Activated naive CD8-positive, alpha-beta T cell treated with anti-CD3 and anti-CD28 coated beads for 36 hours (primary cell): ENCODE measurements at regions not wholly inside any gene's neighbourhood (a gene's known extent, or its start where the extent isn't known, plus 50 kb on each side); places are given as distances from the start of the nearest gene placed in this dataset.
"Not testable (repeated sequence)": the region's sequence is repeated elsewhere in the genome, so short reads cannot be mapped to it uniquely, and the experiment has no call there.

Experiments
- DNase-seq: peaks from one replicate; pipeline ENCODE4 v3.0.0; 2021
- H3K27ac Mint-ChIP-seq: one replicate; pipeline ENCODE4 v1.8.0; 2022; ENCODE audit warnings: mild to moderate bottlenecking, moderate library complexity, mixed read lengths
- H3K27me3 Mint-ChIP-seq: one replicate; pipeline ENCODE4 v1.8.0; 2022; ENCODE audit warnings: mild to moderate bottlenecking, mixed read lengths
- H3K36me3 Mint-ChIP-seq: one replicate; pipeline ENCODE4 v1.8.0; 2021; ENCODE audit warnings: mild to moderate bottlenecking, mixed read lengths
- H3K4me1 Mint-ChIP-seq: one replicate; pipeline ENCODE4 v1.8.0; 2021; ENCODE audit warnings: mixed read lengths
- H3K4me3 Mint-ChIP-seq: one replicate; pipeline ENCODE4 v1.8.0; 2022; ENCODE audit warnings: mild to moderate bottlenecking, moderate library complexity, mixed read lengths
- H3K9me3 Mint-ChIP-seq: one replicate; pipeline ENCODE4 v1.8.0; 2022; ENCODE audit warnings: mixed read lengths

- Mint-ChIP-seq H3K27me3 (no peaks in the 10 kb centered on the region), H3K36me3 (no peaks in the 10 kb centered on the region), H3K4me1 (no peaks in the 10 kb centered on the region), H3K4me3 (no peak overlapping the region), H3K27ac (no peak overlapping the region), H3K9me3 (peaks cover 5% of the 10 kb centered on the region)
- DNase-seq, result no peak
These were observed 479.4 kb upstream of the TMEM132C start for GRCh38 chr12:127787544-127787943.

GRCh38 chr12:127790376-127790775 lies 476.6 kb upstream of the TMEM132C start:
- H3K9me3 Mint-ChIP-seq, result peaks cover 5% of the 10 kb centered on the region
- no peak for DNase-seq
- no peaks in the 10 kb centered on the region for H3K27me3 Mint-ChIP-seq
- H3K4me1 Mint-ChIP-seq, result no peaks in the 10 kb centered on the region
- no peak overlapping the region for H3K4me3 Mint-ChIP-seq
- no peak overlapping the region for H3K27ac Mint-ChIP-seq
- H3K36me3 Mint-ChIP-seq, result no peaks in the 10 kb centered on the region

DNA sequence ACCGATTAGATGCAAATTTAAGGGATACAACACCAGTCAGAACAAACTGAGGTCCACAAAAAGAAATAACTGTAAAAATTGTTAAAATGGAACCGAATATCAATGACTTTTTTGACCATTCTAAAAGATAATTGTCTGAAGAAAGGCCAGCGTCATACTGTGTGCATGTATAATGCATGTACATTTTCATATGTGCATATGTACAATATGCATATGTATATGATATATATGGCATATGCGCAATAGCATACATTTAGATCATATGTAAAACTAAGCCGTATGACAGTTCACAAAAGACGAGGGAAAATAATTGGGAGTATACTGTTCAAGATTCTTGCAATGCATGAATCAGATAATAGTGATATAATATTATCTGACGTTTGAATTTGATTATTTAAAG lies 475.8 kb upstream of the TMEM132C start:
- H3K36me3 Mint-ChIP-seq, result no peaks in the 10 kb centered on the region
- H3K9me3 Mint-ChIP-seq, result peaks cover 5% of the 10 kb centered on the region
- H3K4me3 Mint-ChIP-seq, result no peak overlapping the region
- DNase-seq, result no peak
- H3K27ac Mint-ChIP-seq, result no peak overlapping the region
- no peaks in the 10 kb centered on the region for H3K27me3 Mint-ChIP-seq
- no peaks in the 10 kb centered on the region for H3K4me1 Mint-ChIP-seq

DNA sequence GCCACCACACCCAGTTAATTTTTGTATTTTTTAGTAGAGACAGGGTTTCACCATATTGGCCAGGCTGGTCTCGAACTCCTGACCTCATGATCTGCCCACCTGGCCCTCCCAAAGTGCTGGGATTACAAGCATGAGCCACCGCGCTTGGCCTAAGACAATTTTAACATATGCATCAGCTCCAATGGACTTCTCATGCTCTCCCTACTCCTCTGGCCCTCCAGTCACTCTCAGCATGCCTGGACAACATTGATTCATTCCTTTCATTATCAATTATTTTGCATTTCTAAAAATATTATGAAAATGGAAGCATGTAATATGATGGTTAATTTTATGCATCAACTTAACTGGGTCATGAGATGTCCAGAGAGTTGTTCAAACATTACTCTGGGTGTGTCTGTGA lies 469.1 kb upstream of the TMEM132C start:
- H3K9me3 Mint-ChIP-seq, result peaks cover 2% of the 10 kb centered on the region
- no peaks in the 10 kb centered on the region for H3K4me1 Mint-ChIP-seq
- H3K36me3 Mint-ChIP-seq, result no peaks in the 10 kb centered on the region
- no peak overlapping the region for H3K4me3 Mint-ChIP-seq
- no peak for DNase-seq
- no peak overlapping the region for H3K27ac Mint-ChIP-seq
- H3K27me3 Mint-ChIP-seq, result no peaks in the 10 kb centered on the region

DNA sequence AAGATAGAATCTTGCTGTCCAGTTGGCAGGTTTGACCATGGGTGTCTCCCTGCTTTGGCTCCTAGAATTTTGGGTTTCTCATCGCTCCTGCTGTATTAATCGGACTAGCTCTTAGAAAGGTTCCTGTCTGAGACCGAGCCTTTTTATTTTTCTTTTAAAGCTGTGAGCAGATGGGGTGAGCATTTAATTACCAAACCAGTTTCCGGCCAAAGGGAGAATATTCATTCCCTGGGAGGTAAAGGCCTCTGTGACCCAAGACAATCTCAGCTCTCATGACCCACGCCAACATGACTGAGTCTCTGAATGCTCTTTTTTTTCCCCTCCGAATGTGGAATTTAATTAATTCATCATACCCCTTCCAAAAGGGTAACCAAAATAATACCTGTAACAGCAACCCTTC lies 464.7 kb upstream of the TMEM132C start:
- H3K27ac Mint-ChIP-seq, result no peak overlapping the region
- H3K4me1 Mint-ChIP-seq, result no peaks in the 10 kb centered on the region
- no peak overlapping the region for H3K4me3 Mint-ChIP-seq
- peaks cover 2% of the 10 kb centered on the region for H3K9me3 Mint-ChIP-seq
- no peak for DNase-seq
- no peaks in the 10 kb centered on the region for H3K36me3 Mint-ChIP-seq
- H3K27me3 Mint-ChIP-seq, result no peaks in the 10 kb centered on the region

GRCh38 chr12:127803545-127803944 lies 463.4 kb upstream of the TMEM132C start:
- no peaks in the 10 kb centered on the region for H3K27me3 Mint-ChIP-seq
- peaks cover 2% of the 10 kb centered on the region for H3K9me3 Mint-ChIP-seq
- H3K36me3 Mint-ChIP-seq, result no peaks in the 10 kb centered on the region
- H3K27ac Mint-ChIP-seq, result no peak overlapping the region
- no peaks in the 10 kb centered on the region for H3K4me1 Mint-ChIP-seq
- DNase-seq, result no peak
- no peak overlapping the region for H3K4me3 Mint-ChIP-seq

DNA sequence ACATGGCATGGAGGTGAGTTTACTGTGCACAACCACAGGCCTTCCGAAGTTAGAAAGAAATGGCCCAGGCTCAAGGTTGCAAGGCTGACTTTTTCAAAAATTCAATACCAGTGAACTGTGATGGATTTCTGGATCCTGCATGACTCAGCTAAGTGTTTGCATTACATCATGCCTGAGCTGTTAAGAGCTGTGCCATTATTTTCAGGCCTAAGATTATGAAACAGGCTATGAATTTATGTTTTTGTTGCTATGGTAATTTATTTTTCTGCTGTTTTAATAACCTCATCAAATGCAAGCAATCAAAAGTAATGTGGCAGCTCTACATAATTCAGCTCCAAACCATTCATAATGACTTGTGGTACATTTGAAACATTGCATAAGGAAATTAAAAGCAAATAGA lies 457.7 kb upstream of the TMEM132C start:
- H3K36me3 Mint-ChIP-seq, result no peaks in the 10 kb centered on the region
- H3K4me3 Mint-ChIP-seq, result no peak overlapping the region
- no peaks in the 10 kb centered on the region for H3K9me3 Mint-ChIP-seq
- H3K27ac Mint-ChIP-seq, result no peak overlapping the region
- H3K4me1 Mint-ChIP-seq, result no peaks in the 10 kb centered on the region
- DNase-seq, result no peak
- H3K27me3 Mint-ChIP-seq, result no peaks in the 10 kb centered on the region

GRCh38 chr12:127810041-127810440 lies 456.9 kb upstream of the TMEM132C start:
- Mint-ChIP-seq H3K4me1 (no peaks in the 10 kb centered on the region), H3K36me3 (no peaks in the 10 kb centered on the region), H3K9me3 (no peaks in the 10 kb centered on the region), H3K4me3 (no peak overlapping the region), H3K27me3 (no peaks in the 10 kb centered on the region), H3K27ac (no peak overlapping the region)
- no peak for DNase-seq

- H3K4me1 Mint-ChIP-seq, H3K27me3 Mint-ChIP-seq, H3K27ac Mint-ChIP-seq, DNase-seq, H3K9me3 Mint-ChIP-seq, H3K4me3 Mint-ChIP-seq, H3K36me3 Mint-ChIP-seq: not testable (repeated sequence)
These were observed 456.5 kb upstream of the TMEM132C start for GRCh38 chr12:127810459-127810858.

DNA sequence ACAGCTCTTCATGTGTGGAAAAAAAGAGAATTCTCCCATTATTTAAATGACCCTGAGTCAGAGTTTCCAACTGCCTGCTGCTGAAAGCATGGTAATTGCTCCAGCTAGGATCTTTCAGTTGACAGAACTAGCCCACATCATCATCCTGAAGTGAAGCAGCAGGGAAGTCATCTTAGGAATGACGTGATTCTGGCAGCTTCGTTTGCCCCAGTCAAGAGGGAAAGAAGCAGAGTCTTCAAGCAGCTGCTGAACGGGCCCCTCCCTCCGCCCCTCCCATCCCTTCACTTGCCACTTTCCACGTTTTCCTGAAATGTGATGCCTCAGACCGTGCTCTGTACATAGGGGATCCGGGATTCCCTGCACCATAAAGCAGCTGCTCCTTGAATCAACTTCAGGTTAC lies 455.0 kb upstream of the TMEM132C start:
- Mint-ChIP-seq H3K4me3 (no peak overlapping the region), H3K27ac (no peak overlapping the region), H3K27me3 (no peaks in the 10 kb centered on the region), H3K4me1 (no peaks in the 10 kb centered on the region), H3K9me3 (no peaks in the 10 kb centered on the region), H3K36me3 (no peaks in the 10 kb centered on the region)
- DNase-seq, result no peak

GRCh38 chr12:127813147-127813546 lies 453.8 kb upstream of the TMEM132C start:
- Mint-ChIP-seq H3K27me3 (no peaks in the 10 kb centered on the region), H3K4me3 (no peak overlapping the region), H3K9me3 (peaks cover 2% of the 10 kb centered on the region), H3K27ac (no peak overlapping the region), H3K36me3 (no peaks in the 10 kb centered on the region), H3K4me1 (no peaks in the 10 kb centered on the region)
- no peak for DNase-seq

DNA sequence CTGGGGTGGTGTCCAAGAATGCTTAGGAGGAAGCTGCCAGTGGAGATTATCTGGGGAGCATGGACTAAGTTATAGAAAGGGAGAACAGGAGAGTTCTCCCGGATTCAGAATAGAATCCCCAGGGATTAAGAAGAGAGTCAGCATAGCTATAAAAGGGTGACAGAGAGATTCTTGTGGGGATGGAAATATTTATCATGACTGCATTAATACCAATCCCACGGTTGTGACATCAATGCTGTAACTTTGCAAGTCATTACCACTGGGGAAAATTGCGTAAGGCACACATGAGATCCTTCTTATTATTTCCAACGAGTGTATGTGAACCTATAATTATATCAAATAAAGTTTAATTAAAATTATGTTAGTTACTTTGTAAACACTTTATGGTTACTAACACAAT lies 447.9 kb upstream of the TMEM132C start:
- DNase-seq, result no peak
- Mint-ChIP-seq H3K27me3 (no peaks in the 10 kb centered on the region), H3K4me3 (no peak overlapping the region), H3K9me3 (peaks cover 2% of the 10 kb centered on the region), H3K4me1 (no peaks in the 10 kb centered on the region), H3K36me3 (no peaks in the 10 kb centered on the region), H3K27ac (no peak overlapping the region)

GRCh38 chr12:127820271-127820670 lies 446.7 kb upstream of the TMEM132C start:
- H3K4me3 Mint-ChIP-seq, result no peak overlapping the region
- no peak for DNase-seq
- no peak overlapping the region for H3K27ac Mint-ChIP-seq
- no peaks in the 10 kb centered on the region for H3K27me3 Mint-ChIP-seq
- H3K4me1 Mint-ChIP-seq, result no peaks in the 10 kb centered on the region
- no peaks in the 10 kb centered on the region for H3K36me3 Mint-ChIP-seq
- peaks cover 2% of the 10 kb centered on the region for H3K9me3 Mint-ChIP-seq

DNA sequence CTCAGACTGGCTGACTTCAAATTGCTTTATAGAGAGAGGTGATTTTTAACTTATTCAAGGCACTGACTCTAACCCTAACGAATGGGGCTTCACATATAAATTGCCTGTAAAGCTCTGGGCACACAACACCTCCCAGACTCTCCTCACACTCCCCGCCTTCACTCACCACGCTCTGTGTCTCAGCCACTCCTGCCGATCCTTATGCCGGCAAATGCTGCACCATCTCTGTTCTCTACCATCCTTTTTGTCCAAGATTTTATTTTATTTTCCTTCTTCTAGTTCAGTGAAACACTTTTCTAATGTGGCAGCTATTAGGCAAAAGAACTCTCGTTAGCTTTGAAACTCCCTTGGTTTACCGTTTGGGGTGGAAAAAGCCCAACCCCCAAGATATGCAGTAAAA lies 446.1 kb upstream of the TMEM132C start:
- no peaks in the 10 kb centered on the region for H3K36me3 Mint-ChIP-seq
- peaks cover 2% of the 10 kb centered on the region for H3K9me3 Mint-ChIP-seq
- no peak for DNase-seq
- H3K4me1 Mint-ChIP-seq, result no peaks in the 10 kb centered on the region
- H3K27me3 Mint-ChIP-seq, result no peaks in the 10 kb centered on the region
- no peak overlapping the region for H3K27ac Mint-ChIP-seq
- H3K4me3 Mint-ChIP-seq, result no peak overlapping the region

- Mint-ChIP-seq H3K9me3 (peaks cover 4% of the 10 kb centered on the region), H3K27ac (no peak overlapping the region), H3K36me3 (no peaks in the 10 kb centered on the region), H3K4me1 (no peaks in the 10 kb centered on the region), H3K4me3 (no peak overlapping the region), H3K27me3 (no peaks in the 10 kb centered on the region)
- DNase-seq, result no peak
These were observed 444.1 kb upstream of the TMEM132C start for GRCh38 chr12:127822809-127823411.

- no peak overlapping the region for H3K27ac Mint-ChIP-seq
- H3K4me3 Mint-ChIP-seq, result no peak overlapping the region
- H3K4me1 Mint-ChIP-seq, result no peaks in the 10 kb centered on the region
- H3K27me3 Mint-ChIP-seq, result no peaks in the 10 kb centered on the region
- no peaks in the 10 kb centered on the region for H3K36me3 Mint-ChIP-seq
- H3K9me3 Mint-ChIP-seq, result peaks cover 5% of the 10 kb centered on the region
- no peak for DNase-seq
These were observed 443.2 kb upstream of the TMEM132C start for GRCh38 chr12:127823801-127824200.
